ENCODE measurements at regions not wholly inside any gene's neighbourhood (a gene's known extent, or its start where the extent isn't known, plus 50 kb on each side); places are given as distances from the start of the nearest gene placed in this dataset.

DNA sequence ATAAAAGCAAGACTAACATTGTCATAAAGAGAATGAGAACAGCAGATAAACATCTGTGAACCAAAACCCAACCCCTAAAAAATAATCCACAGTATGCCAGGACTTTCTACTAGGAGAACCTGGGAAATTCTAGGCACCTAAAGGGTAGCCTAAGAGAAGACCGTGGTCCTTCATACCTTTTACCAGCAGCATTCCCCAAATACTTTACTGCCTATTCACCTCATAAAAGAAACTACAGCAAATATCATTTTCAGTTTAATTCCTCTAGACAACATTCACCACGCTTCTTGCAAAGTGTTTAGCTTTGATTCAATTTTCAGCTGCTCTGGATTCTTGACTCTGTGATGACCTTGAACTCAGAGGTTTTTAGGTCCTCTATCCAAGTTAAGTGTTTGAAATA lies 1180.7 kb upstream of the B3GALT2 start:
- H3K27me3 ChIP-seq (replicated peaks in 1 of 2; ENCODE audit: control insufficient read depth in 2 of 2, insufficient read depth in 2 of 2, low read length in 1 of 2) = no peaks in the 10 kb centered on the region
- no peaks in the 10 kb centered on the region for H4K20me1 ChIP-seq (ENCODE audit: control insufficient read depth, insufficient read depth)
- in situ Hi-C loops (cut with MboI) (no loop called here), intact Hi-C loops (cut with micrococcal nuclease; ENCODE audit: unreplicated experiment) (no loop called here)
- no TSS peak for BruUV-seq (replicated peaks)
- SMC1A ChIA-PET (ENCODE audit: uncharacterized antibody, unreplicated experiment) = no interaction called here
- H3K27ac ChIP-seq (ENCODE audit: control insufficient read depth, insufficient read depth) = no peak overlapping the region
- 0% methylated on average over 2 of the region's 2 CpGs for WGBS (ENCODE audit: insufficient coverage, insufficient replicate concordance, low lambda C conversion rate, missing lambda C conversion rate)
- POLR2A ChIA-PET = no interaction called here
- no peak overlapping the region for H3K9ac ChIP-seq (ENCODE audit: control insufficient read depth, insufficient read depth, low read length)
- TF ChIP-seq SMARCA5 (IDR thresholded peaks at IDR 0.05) (no peak), KLF5 (IDR thresholded peaks at IDR 0.05; ENCODE audit: partially characterized antibody) (no peak), MAX (IDR thresholded peaks at IDR 0.05; ENCODE audit: low read depth, low read length) (no peak), ZBED1 (IDR thresholded peaks at IDR 0.05; ENCODE audit: borderline replicate concordance) (no peak), CTCF (IDR thresholded peaks at IDR 0.05 in 2 of 3, conservative IDR thresholded peaks at IDR 0.05 in 1 of 3; ENCODE audit: control insufficient read depth in 2 of 3, extremely low read depth in 1 of 3, insufficient read depth in 1 of 3, low read depth in 3 of 3, low read length in 3 of 3) (no peak), ELK1 (IDR thresholded peaks at IDR 0.05; ENCODE audit: low read depth, low read length) (no peak), MEF2A (IDR thresholded peaks at IDR 0.05; ENCODE audit: insufficient read depth, low read depth, low read length) (no peak), SREBF1 (IDR thresholded peaks at IDR 0.05; ENCODE audit: low read length) (no peak), SUPT20H (IDR thresholded peaks at IDR 0.05; ENCODE audit: borderline replicate concordance, control insufficient read depth, low read depth, low read length) (no peak), PKNOX1 (IDR thresholded peaks at IDR 0.05) (no peak)
- TF ChIP-seq, protein P1, sequence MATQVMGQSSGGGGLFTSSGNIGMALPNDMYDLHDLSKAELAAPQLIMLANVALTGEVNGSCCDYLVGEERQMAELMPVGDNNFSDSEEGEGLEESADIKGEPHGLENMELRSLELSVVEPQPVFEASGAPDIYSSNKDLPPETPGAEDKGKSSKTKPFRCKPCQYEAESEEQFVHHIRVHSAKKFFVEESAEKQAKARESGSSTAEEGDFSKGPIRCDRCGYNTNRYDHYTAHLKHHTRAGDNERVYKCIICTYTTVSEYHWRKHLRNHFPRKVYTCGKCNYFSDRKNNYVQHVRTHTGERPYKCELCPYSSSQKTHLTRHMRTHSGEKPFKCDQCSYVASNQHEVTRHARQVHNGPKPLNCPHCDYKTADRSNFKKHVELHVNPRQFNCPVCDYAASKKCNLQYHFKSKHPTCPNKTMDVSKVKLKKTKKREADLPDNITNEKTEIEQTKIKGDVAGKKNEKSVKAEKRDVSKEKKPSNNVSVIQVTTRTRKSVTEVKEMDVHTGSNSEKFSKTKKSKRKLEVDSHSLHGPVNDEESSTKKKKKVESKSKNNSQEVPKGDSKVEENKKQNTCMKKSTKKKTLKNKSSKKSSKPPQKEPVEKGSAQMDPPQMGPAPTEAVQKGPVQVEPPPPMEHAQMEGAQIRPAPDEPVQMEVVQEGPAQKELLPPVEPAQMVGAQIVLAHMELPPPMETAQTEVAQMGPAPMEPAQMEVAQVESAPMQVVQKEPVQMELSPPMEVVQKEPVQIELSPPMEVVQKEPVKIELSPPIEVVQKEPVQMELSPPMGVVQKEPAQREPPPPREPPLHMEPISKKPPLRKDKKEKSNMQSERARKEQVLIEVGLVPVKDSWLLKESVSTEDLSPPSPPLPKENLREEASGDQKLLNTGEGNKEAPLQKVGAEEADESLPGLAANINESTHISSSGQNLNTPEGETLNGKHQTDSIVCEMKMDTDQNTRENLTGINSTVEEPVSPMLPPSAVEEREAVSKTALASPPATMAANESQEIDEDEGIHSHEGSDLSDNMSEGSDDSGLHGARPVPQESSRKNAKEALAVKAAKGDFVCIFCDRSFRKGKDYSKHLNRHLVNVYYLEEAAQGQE (IDR thresholded peaks at IDR 0.05; ENCODE audit: low read depth, low read length) = no peak
- DNase-seq (ENCODE audit: low read depth, low spot score) (no peak), ATAC-seq (no peak), FAIRE-seq (no peak)
- H3K9me3 ChIP-seq (replicated peaks; ENCODE audit: control insufficient read depth, insufficient read depth, low read length) = no peaks in the 10 kb centered on the region
- RAD21 ChIA-PET (ENCODE audit: unreplicated experiment) = no interaction called here
- no peaks in the 10 kb centered on the region for H3K4me1 ChIP-seq (ENCODE audit: control insufficient read depth, insufficient read depth, low read length)
- no peaks in the 10 kb centered on the region for H3K36me3 ChIP-seq (ENCODE audit: control insufficient read depth in 2 of 2, insufficient read depth in 2 of 2, low read length in 1 of 2)
- H3K79me2 ChIP-seq (ENCODE audit: control insufficient read depth, insufficient read depth, low read length) = no peaks in the 10 kb centered on the region
- H2AFZ ChIP-seq (ENCODE audit: control insufficient read depth, low read depth, low read length) = no peak overlapping the region
- H3K4me2 ChIP-seq (ENCODE audit: control insufficient read depth, insufficient read depth) = no peak overlapping the region
- CTCF ChIA-PET = no interaction called here
- H3K4me3 ChIP-seq = no peak overlapping the region
